Thymus (tissue), 11 donors: ENCODE measurements at regions not wholly inside any gene's neighbourhood (a gene's known extent, or its start where the extent isn't known, plus 50 kb on each side); places are given as distances from the start of the nearest gene placed in this dataset.

Experiments used
- DNase-seq, 9 donors: peaks; one replicate each; pipeline ENCODE4 v3.0.0-alpha.2; 2013; ENCODE audit warnings: low spot score in 9 of 9, low read depth in 6 of 9, missing footprints in 1 of 9
- H3K27ac ChIP-seq, 2 donors: one replicate each; pipeline ENCODE4 v1.5.1; 2013; ENCODE audit warnings: control low read depth in 1 of 2, low read depth in 1 of 2, low read length in 1 of 2, mild to moderate bottlenecking in 1 of 2, moderate library complexity in 1 of 2
- H3K27me3 ChIP-seq, 2 donors: one replicate each; pipeline ENCODE4 v1.5.1; 2013; ENCODE audit warnings: low read length in 1 of 2; ENCODE audit not compliant: control insufficient read depth in 2 of 2, insufficient read depth in 1 of 2
- H3K36me3 ChIP-seq, 2 donors: one replicate each; pipeline ENCODE4 v1.5.1; 2013; ENCODE audit warnings: low read length in 1 of 2, mild to moderate bottlenecking in 1 of 2, moderate library complexity in 1 of 2; ENCODE audit not compliant: control insufficient read depth in 2 of 2, insufficient read depth in 2 of 2
- H3K4me1 ChIP-seq, 2 donors: one replicate each; pipeline ENCODE4 v1.5.1; 2013; ENCODE audit warnings: low read length in 2 of 2; ENCODE audit not compliant: control insufficient read depth in 2 of 2, insufficient read depth in 2 of 2
- H3K4me3 ChIP-seq, 2 donors: one replicate each; pipeline ENCODE4 v1.5.1; 2013; ENCODE audit warnings: low read length in 2 of 2, control low read depth in 1 of 2, mild to moderate bottlenecking in 1 of 2
- H3K9me3 ChIP-seq, 2 donors: one replicate each; pipeline ENCODE4 v1.5.1; 2013; ENCODE audit warnings: low read length in 1 of 2, mild to moderate bottlenecking in 1 of 2; ENCODE audit not compliant: control insufficient read depth in 2 of 2, insufficient read depth in 1 of 2
- WGBS: extraction: QIAGEN DNeasy Blood & Tissue Kit; methylation state at CpG from one replicate; pipeline ENCODE4 v1.1.7; 2013; 5-methylcytosine and 5-hydroxymethylcytosine counted together
- donor health status: healthy.

- 41% methylated on average over 3 of the region's 3 CpGs for WGBS
- no peak for DNase-seq
- H3K4me3 ChIP-seq: no peak overlapping the region
Observed at GRCh38 chr11:127233998-127234397, 233.4 kb upstream of the KIRREL3 start.

GRCh38 chr11:127230392-127230791 lies 229.8 kb upstream of the KIRREL3 start:
- Histone ChIP-seq H3K27ac (no peak overlapping the region), H3K4me3 (no peak overlapping the region), H3K27me3 (no peaks in the 10 kb centered on the region), H3K4me1 (no peaks in the 10 kb centered on the region), H3K9me3 (no peaks in the 10 kb centered on the region), H3K36me3 (no peaks in the 10 kb centered on the region)
- 97% methylated on average over 3 of the region's 3 CpGs for WGBS
- no peak for DNase-seq

More at GRCh38 chr11:127233998-127234397, 233.4 kb upstream of the KIRREL3 start:
- no peaks in the 10 kb centered on the region for H3K27me3 ChIP-seq
- no peaks in the 10 kb centered on the region for H3K9me3 ChIP-seq
- H3K27ac ChIP-seq: no peak overlapping the region
- H3K4me1 ChIP-seq: no peaks in the 10 kb centered on the region
- no peaks in the 10 kb centered on the region for H3K36me3 ChIP-seq

- no peaks in the 10 kb centered on the region for H3K27me3 ChIP-seq
- DNase-seq: no peak
- no peaks in the 10 kb centered on the region for H3K9me3 ChIP-seq
- H3K4me1 ChIP-seq: no peaks in the 10 kb centered on the region
- no peaks in the 10 kb centered on the region for H3K36me3 ChIP-seq
- 95% methylated on average over 2 of the region's 2 CpGs for WGBS
- no peak overlapping the region for H3K27ac ChIP-seq
- no peak overlapping the region for H3K4me3 ChIP-seq
Observed at GRCh38 chr11:127226949-127227348, 226.4 kb upstream of the KIRREL3 start.

DNA sequence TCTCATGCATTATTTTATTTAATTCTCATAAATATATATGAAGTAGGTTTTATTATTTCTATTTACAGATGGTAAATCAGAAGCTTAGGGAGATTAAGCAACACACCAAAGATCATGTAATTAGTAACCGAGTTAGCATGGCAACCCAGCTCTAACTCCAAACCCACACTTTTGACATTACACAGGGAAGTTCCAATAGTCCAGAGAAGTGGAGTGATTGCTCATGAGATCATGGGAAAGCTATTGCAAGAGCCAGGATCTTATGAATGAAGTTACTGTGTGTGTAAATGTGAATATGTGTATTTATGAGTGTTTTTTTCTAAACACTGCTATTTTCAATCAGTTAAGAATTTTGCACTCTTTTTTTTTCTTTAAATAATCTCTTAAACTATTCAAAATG lies 225.8 kb upstream of the KIRREL3 start:
- H3K4me3 ChIP-seq: no peak overlapping the region
- no peaks in the 10 kb centered on the region for H3K9me3 ChIP-seq
- WGBS: 96% methylated on average over 1 of the region's 1 CpG
- no peak for DNase-seq
- H3K27ac ChIP-seq: no peak overlapping the region
- H3K27me3 ChIP-seq: no peaks in the 10 kb centered on the region
- no peaks in the 10 kb centered on the region for H3K36me3 ChIP-seq
- no peaks in the 10 kb centered on the region for H3K4me1 ChIP-seq

DNA sequence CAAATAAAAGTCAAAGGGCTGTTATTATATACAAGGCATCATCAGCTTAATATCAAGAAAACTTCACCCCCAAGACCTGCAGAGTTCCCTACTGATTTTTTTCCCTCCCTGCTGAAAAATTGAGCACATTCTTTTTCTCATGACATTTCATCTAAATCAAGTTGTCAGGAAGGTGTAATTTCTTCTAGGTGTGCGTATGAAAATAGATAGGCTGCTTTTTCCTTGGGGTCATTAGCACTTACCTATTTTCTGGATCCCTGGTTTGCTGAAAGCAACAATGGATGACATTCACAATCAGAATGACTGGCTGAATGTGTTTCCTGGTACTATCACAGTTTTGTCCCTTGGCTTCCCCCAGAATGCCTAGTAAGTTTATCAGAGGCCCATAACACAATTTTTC lies 225.0 kb upstream of the KIRREL3 start:
- H3K9me3 ChIP-seq: no peaks in the 10 kb centered on the region
- no peaks in the 10 kb centered on the region for H3K27me3 ChIP-seq
- WGBS: 90% methylated on average over 1 of the region's 1 CpG
- DNase-seq: no peak
- H3K36me3 ChIP-seq: no peaks in the 10 kb centered on the region
- no peak overlapping the region for H3K27ac ChIP-seq
- H3K4me3 ChIP-seq: no peak overlapping the region
- no peaks in the 10 kb centered on the region for H3K4me1 ChIP-seq

- no peak overlapping the region for H3K27ac ChIP-seq
- WGBS: 81% methylated on average over 2 of the region's 2 CpGs
- no peaks in the 10 kb centered on the region for H3K9me3 ChIP-seq
- no peaks in the 10 kb centered on the region for H3K4me1 ChIP-seq
- H3K27me3 ChIP-seq: no peaks in the 10 kb centered on the region
- no peak for DNase-seq
- H3K36me3 ChIP-seq: no peaks in the 10 kb centered on the region
- no peak overlapping the region for H3K4me3 ChIP-seq
Observed at GRCh38 chr11:127224276-127224675, 223.7 kb upstream of the KIRREL3 start.

- Histone ChIP-seq H3K27me3 (no peaks in the 10 kb centered on the region), H3K36me3 (no peaks in the 10 kb centered on the region), H3K9me3 (no peaks in the 10 kb centered on the region), H3K4me3 (no peak overlapping the region), H3K4me1 (no peaks in the 10 kb centered on the region), H3K27ac (no peak overlapping the region)
- DNase-seq: no peak
- WGBS: 93% methylated on average over 5 of the region's 5 CpGs
Observed at GRCh38 chr11:127223633-127224032, 223.1 kb upstream of the KIRREL3 start.

DNA sequence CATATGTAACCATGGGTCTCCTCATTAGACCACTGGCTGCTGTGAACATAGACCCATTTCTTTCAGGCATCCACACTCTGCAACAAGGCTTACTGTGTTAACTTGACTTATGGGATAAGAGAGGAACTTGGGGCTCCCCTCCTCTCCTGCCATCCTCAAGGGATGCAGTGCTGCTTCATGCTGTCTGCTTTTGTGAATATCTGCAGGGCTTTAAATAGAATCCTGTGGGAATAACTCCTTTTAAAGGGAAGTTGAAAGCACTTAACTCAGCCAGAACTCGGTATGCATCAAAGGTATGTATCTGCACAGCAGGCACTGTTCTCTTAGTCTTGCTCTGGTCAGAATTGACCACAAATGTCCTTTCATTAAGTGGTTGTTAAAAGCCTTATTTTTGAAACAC lies 222.5 kb upstream of the KIRREL3 start:
- Histone ChIP-seq H3K36me3 (no peaks in the 10 kb centered on the region), H3K9me3 (no peaks in the 10 kb centered on the region), H3K4me1 (no peaks in the 10 kb centered on the region), H3K27ac (no peak overlapping the region), H3K4me3 (no peak overlapping the region), H3K27me3 (no peaks in the 10 kb centered on the region)
- WGBS: 57% methylated on average over 1 of the region's 1 CpG
- no peak for DNase-seq

- no peak for DNase-seq
- 97% methylated on average over 2 of the region's 2 CpGs for WGBS
- H3K4me1 ChIP-seq: no peaks in the 10 kb centered on the region
- H3K27ac ChIP-seq: no peak overlapping the region
- H3K27me3 ChIP-seq: no peaks in the 10 kb centered on the region
- H3K36me3 ChIP-seq: no peaks in the 10 kb centered on the region
- H3K9me3 ChIP-seq: no peaks in the 10 kb centered on the region
- H3K4me3 ChIP-seq: no peak overlapping the region
Observed at GRCh38 chr11:127219704-127220103, 219.1 kb upstream of the KIRREL3 start.

- 75% methylated on average over 3 of the region's 3 CpGs for WGBS
- Histone ChIP-seq H3K27ac (no peak overlapping the region), H3K27me3 (no peaks in the 10 kb centered on the region), H3K4me3 (no peak overlapping the region), H3K4me1 (no peaks in the 10 kb centered on the region), H3K36me3 (no peaks in the 10 kb centered on the region), H3K9me3 (no peaks in the 10 kb centered on the region)
- DNase-seq: no peak
Observed at GRCh38 chr11:127218275-127218608, 217.7 kb upstream of the KIRREL3 start.
